Stimulated activated naive CD8-positive, alpha-beta T cell treated with anti-CD3 and anti-CD28 coated beads, Interleukin-15, amount 100 ng/mL, for 72 hours (primary cell): ENCODE measurements at regions not wholly inside any gene's neighbourhood (a gene's known extent, or its start where the extent isn't known, plus 50 kb on each side); places are given as distances from the start of the nearest gene placed in this dataset.

Experiments used
- ATAC-seq: fragments of 150-1000 bp; cut with Tn5 transposase; 2 replicates; pipeline ENCODE4 v1.10.0; 2021; ENCODE audit warnings: mild to moderate bottlenecking, moderate library complexity
- DNase-seq, 2 donors: peaks; one replicate each; pipeline ENCODE4 v3.0.0; 2021 to 2022
- H3K27ac Mint-ChIP-seq, 2 donors: one replicate each; pipeline ENCODE4 v1.8.0; 2022; ENCODE audit warnings: mild to moderate bottlenecking in 2 of 2, mixed read lengths in 2 of 2, moderate library complexity in 2 of 2
- H3K27me3 Mint-ChIP-seq: one replicate; pipeline ENCODE4 v1.8.0; 2022; ENCODE audit warnings: mixed read lengths
- H3K4me1 Mint-ChIP-seq: one replicate; pipeline ENCODE4 v1.8.0; 2022; ENCODE audit warnings: mild to moderate bottlenecking, mixed read lengths
- H3K4me3 Mint-ChIP-seq, 2 donors: one replicate each; pipeline ENCODE4 v1.8.0; 2022; ENCODE audit warnings: mild to moderate bottlenecking in 2 of 2, mixed read lengths in 2 of 2, moderate library complexity in 1 of 2
- H3K9me3 Mint-ChIP-seq, 2 donors: one replicate each; pipeline ENCODE4 v1.8.0; 2022; ENCODE audit warnings: mixed read lengths in 2 of 2

DNA sequence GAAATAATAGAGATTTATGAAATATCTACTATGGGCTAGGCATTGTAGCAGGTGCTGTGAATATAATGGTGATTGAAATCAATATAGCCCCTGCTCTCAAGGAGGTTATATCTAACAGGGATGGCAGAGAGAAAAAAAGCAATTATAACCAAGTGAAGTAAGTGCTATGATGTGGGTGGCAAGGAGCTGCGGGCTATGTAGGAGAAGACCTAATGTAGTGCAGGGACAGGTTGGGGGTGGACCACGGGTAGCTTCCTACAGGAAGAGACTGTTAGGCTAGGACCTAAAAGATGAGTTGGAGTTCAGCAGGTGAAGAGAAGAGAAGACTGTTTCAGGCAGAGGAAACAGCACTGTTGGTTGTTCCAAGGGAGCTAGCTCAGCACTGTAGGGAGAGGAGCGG, 311.0 kb downstream of the KCNRG start:
- Mint-ChIP-seq H3K4me3 (no peak overlapping the region), H3K9me3 (peaks cover 0 to 5% of the 10 kb centered on the region in 2 donors), H3K4me1 (no peaks in the 10 kb centered on the region), H3K27ac (no peak overlapping the region), H3K27me3 (peaks cover 8% of the 10 kb centered on the region)
- ATAC-seq = no peak
- no peak for DNase-seq

DNA sequence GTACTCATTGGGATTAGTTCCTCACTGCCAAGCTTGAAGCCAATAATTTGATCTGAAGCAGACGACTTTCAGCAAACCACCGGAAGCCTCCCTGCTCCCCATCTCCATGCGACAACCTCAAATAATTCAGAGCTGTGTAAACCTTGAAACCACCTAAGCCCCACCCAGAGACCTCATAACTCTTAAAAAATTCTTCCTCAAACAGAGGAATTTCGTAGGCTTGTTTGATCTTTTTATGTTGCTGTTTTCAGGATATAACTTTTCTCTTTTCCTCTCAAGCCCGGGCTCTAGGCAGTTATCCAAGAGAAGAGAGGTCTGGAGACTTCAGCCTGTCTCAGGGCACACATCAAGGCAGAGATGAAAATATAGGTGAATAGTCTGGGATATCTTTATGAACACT, 311.6 kb downstream of the KCNRG start:
- DNase-seq = no peak
- Mint-ChIP-seq H3K27ac (no peak overlapping the region), H3K4me1 (no peaks in the 10 kb centered on the region), H3K9me3 (peaks cover 0 to 5% of the 10 kb centered on the region in 2 donors), H3K4me3 (no peak overlapping the region), H3K27me3 (peaks cover 8% of the 10 kb centered on the region)
- no peak for ATAC-seq

DNA sequence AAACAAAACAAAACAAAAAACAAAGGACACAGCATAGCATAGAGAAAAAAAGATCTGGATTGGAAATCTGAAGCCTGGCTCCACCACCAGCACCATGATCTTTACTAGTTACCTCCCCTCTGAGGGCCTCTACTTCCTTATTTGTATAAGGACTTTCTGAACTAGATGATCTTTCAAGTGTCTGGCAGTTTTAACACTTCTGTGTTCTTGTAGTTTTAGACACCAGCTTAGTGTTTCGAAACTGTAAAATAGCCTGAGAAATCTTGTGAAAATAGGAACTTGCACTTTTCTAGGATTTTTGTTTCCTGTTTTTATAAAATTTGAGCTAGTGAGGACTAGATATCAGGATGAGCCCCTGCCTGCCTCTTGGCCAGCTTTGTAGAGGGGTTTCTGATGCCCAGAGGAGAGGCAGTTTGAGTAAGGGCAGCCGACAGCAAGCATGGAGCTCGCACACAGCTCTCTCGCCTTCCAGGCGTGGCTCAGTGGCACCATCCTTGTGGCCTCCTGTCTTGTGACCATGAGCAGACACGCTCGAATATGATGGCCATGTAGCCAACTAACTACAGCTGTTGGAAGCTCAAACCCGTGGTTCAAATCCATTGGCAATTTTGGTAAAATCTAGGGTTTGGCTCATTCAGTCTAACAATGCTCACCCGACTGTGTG, 319.0 kb downstream of the KCNRG start:
- Mint-ChIP-seq H3K4me1 (no peaks in the 10 kb centered on the region), H3K27ac (no peak overlapping the region), H3K9me3 (peaks cover 0 to 3% of the 10 kb centered on the region in 2 donors), H3K27me3 (peaks cover 7% of the 10 kb centered on the region), H3K4me3 (no peak overlapping the region)
- DNase-seq = no peak
- ATAC-seq = no peak

GRCh38 chr13:50334944-50335343, 319.7 kb downstream of the KCNRG start:
- Mint-ChIP-seq H3K27ac (no peak overlapping the region), H3K27me3 (no peaks in the 10 kb centered on the region), H3K9me3 (peaks cover 0 to 3% of the 10 kb centered on the region in 2 donors), H3K4me1 (no peaks in the 10 kb centered on the region), H3K4me3 (no peak overlapping the region)
- ATAC-seq (no peak), DNase-seq (no peak)

GRCh38 chr13:50339271-50339670, 324.0 kb downstream of the KCNRG start:
- DNase-seq (no peak), ATAC-seq (no peak)
- H3K27ac Mint-ChIP-seq = no peak overlapping the region

GRCh38 chr13:50340146-50340545, 324.9 kb downstream of the KCNRG start:
- H3K9me3 Mint-ChIP-seq = peaks cover 0 to 8% of the 10 kb centered on the region in 2 donors
- ATAC-seq = no peak
- no peak for DNase-seq
- H3K27ac Mint-ChIP-seq = no peak overlapping the region
- no peaks in the 10 kb centered on the region for H3K4me1 Mint-ChIP-seq
- H3K27me3 Mint-ChIP-seq = peaks cover 18% of the 10 kb centered on the region
- H3K4me3 Mint-ChIP-seq = no peak overlapping the region

More at GRCh38 chr13:50339271-50339670, 324.0 kb downstream of the KCNRG start:
- H3K4me1 Mint-ChIP-seq = no peaks in the 10 kb centered on the region
- H3K9me3 Mint-ChIP-seq = peaks cover 0 to 8% of the 10 kb centered on the region in 2 donors
- no peak overlapping the region for H3K4me3 Mint-ChIP-seq
- peaks cover 18% of the 10 kb centered on the region for H3K27me3 Mint-ChIP-seq

DNA sequence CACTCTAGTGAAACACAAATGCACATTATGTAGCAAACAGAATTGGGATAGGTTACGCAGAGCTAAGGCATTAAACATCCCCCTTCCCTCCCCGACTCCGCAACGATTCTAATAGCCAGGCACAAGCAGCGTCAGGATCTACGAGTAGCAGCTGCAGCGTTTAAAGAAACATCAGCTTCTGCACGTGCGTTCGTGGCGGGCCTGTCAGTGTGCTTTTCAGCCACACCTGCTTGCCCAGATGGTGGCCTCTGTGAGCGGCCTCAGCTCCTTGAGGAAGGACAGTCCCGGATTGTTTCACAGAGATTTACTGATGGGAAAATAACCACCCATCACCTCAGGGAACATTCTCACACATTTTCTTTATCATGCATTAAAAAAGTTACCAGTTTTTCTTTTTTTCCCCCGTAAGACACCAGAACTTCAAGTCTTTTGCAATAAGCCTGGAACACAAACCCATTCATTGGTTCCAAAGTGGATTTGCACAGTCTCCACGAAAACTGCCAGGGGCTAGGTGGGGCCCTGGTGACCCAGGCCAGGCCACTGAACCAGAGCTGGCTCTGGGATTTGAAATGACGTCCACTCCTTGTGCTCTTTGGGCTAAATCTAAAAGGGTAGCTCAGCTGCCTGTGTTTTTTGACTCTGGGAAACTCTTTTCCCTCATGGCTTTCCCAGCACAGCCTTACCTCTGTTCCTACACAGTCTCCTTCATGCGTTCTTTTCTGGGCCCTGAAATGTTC, 325.5 kb downstream of the KCNRG start:
- peaks cover 18% of the 10 kb centered on the region for H3K27me3 Mint-ChIP-seq
- no peak for ATAC-seq
- no peaks in the 10 kb centered on the region for H3K4me1 Mint-ChIP-seq
- peaks cover 0 to 8% of the 10 kb centered on the region in 2 donors for H3K9me3 Mint-ChIP-seq
- H3K4me3 Mint-ChIP-seq = no peak overlapping the region
- no peak overlapping the region for H3K27ac Mint-ChIP-seq
- DNase-seq = no peak

DNA sequence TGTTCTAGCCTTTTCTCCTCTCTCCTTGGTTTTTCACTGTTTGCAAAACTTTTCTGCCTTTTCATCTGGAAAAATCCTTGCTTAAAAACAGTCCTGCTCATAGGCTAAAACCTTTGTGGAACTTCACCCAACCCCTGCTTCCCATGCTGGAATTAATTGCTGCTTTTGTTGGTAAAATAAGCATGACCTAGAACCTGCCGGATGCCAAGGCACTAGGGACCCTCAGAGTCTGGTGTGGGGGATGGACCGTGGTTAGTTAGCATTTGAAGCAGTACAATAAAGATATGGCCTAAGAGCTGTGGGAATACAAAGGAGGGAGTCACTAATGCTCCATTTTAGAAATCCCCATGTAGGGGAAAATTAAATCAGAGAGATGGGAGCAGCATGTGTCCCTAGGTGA, 326.3 kb downstream of the KCNRG start:
- DNase-seq (no peak), ATAC-seq (no peak)
- no peak overlapping the region for H3K27ac Mint-ChIP-seq
- peaks cover 19% of the 10 kb centered on the region for H3K27me3 Mint-ChIP-seq
- H3K4me3 Mint-ChIP-seq = no peak overlapping the region
- H3K9me3 Mint-ChIP-seq = peaks cover 0 to 8% of the 10 kb centered on the region in 2 donors
- H3K4me1 Mint-ChIP-seq = no peaks in the 10 kb centered on the region

GRCh38 chr13:50344717-50345116, 329.5 kb downstream of the KCNRG start:
- H3K27me3 Mint-ChIP-seq = peaks cover 35% of the 10 kb centered on the region

GRCh38 chr13:50345804-50346203, 330.6 kb downstream of the KCNRG start:
- Mint-ChIP-seq H3K27me3 (peaks cover 35% of the 10 kb centered on the region), H3K4me3 (no peak overlapping the region), H3K9me3 (peaks cover 0 to 8% of the 10 kb centered on the region in 2 donors), H3K27ac (no peak overlapping the region), H3K4me1 (no peaks in the 10 kb centered on the region)
- ATAC-seq (no peak), DNase-seq (no peak)

More at GRCh38 chr13:50344717-50345116, 329.5 kb downstream of the KCNRG start:
- ATAC-seq = no peak
- H3K4me1 Mint-ChIP-seq = no peaks in the 10 kb centered on the region
- no peak overlapping the region for H3K27ac Mint-ChIP-seq
- no peak for DNase-seq
- H3K9me3 Mint-ChIP-seq = peaks cover 0 to 8% of the 10 kb centered on the region in 2 donors
- no peak overlapping the region for H3K4me3 Mint-ChIP-seq

- ATAC-seq = no peak
- no peak for DNase-seq
- Mint-ChIP-seq H3K9me3 (no peaks in the 10 kb centered on the region), H3K4me1 (peaks cover 4% of the 10 kb centered on the region), H3K27me3 (peaks cover 21% of the 10 kb centered on the region), H3K27ac (no peak overlapping the region), H3K4me3 (no peak overlapping the region)
Observed at GRCh38 chr13:50348371-50348770, 333.1 kb downstream of the KCNRG start.

GRCh38 chr13:50352720-50353480, 337.7 kb downstream of the KCNRG start:
- Mint-ChIP-seq H3K9me3 (no peaks in the 10 kb centered on the region), H3K4me3 (no peak overlapping the region), H3K27ac (peak overlapping the region in 1 of 2 donors; percentile 48)

DNA sequence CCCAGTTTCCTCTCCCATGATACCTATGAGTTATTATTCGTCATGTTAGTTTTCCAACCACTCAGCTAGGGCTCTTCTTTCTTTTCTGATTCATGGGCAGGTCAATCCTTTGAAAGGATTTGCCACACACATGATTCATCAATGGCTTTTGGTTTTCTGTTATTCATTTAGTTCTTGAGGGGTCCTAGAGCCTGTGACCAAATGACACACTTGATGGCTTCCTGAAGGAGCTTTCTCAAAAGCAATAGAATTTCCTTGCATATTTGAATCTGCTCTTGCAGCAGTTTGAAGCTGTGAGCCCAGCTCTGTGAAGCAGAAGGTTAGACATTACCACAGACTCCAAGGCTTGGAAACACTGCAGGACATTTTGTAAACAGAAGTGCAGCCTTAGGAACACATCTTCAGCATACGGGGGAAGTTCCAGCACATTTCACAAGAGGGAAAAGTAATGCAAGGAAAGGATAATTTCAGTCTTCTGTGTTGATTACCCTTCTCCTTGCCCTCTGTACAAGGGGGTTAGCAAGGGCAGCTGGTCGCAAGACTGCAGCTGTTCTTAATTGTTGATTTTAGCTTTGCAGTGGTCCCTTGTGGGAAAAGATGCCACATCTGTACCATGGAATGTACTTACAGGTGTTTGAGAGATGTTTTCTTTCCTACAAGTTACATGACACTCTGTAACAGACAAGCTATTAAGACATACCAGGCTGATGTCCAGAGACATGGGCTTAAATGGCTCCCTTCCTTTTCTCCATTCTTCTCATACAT, 338.6 kb downstream of the KCNRG start:
- no peaks in the 10 kb centered on the region for H3K9me3 Mint-ChIP-seq
- no peak overlapping the region for H3K27ac Mint-ChIP-seq
- H3K4me3 Mint-ChIP-seq = no peak overlapping the region
- H3K27me3 Mint-ChIP-seq = peaks cover 12% of the 10 kb centered on the region
- H3K4me1 Mint-ChIP-seq = peaks cover 39% of the 10 kb centered on the region
- DNase-seq = no peak
- peak; percentile 71 for ATAC-seq

More at GRCh38 chr13:50352720-50353480, 337.7 kb downstream of the KCNRG start:
- ATAC-seq (no peak), DNase-seq (no peak)
- Mint-ChIP-seq H3K27me3 (peaks cover 14% of the 10 kb centered on the region), H3K4me1 (peaks cover 31% of the 10 kb centered on the region)

DNA sequence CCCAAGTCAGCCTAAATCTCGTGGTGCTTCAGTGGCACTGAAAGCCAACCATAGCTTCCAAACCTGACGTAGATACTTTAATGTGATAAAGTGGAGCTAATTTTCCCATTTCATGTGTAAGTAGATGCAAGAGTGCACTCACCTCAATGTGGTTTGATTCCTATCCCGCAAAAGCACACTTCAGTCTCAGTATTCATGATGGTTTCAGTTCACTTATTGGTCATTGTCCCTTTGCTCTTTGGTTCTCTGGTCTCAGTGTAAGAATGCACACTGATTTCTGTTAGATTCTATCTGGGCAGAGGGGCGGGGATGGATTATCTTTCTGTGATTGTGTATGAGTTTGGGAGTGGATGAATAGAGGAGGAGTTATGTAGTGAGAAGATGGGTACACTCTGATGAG, 340.6 kb downstream of the KCNRG start:
- H3K4me3 Mint-ChIP-seq = no peak overlapping the region
- no peaks in the 10 kb centered on the region for H3K9me3 Mint-ChIP-seq
- no peak overlapping the region for H3K27ac Mint-ChIP-seq
- peaks cover 29% of the 10 kb centered on the region for H3K27me3 Mint-ChIP-seq
- H3K4me1 Mint-ChIP-seq = peaks cover 56% of the 10 kb centered on the region
- DNase-seq (no peak), ATAC-seq (peak; percentile 69)

GRCh38 chr13:50357136-50357535, 341.9 kb downstream of the KCNRG start:
- Mint-ChIP-seq H3K9me3 (no peaks in the 10 kb centered on the region), H3K4me3 (no peak overlapping the region), H3K27me3 (peaks cover 32% of the 10 kb centered on the region), H3K27ac (no peak overlapping the region), H3K4me1 (peaks cover 66% of the 10 kb centered on the region)
- DNase-seq (no peak), ATAC-seq (no peak)
